GM10266 (cell line): ENCODE measurements at regions not wholly inside any gene's neighbourhood (a gene's known extent, or its start where the extent isn't known, plus 50 kb on each side); places are given as distances from the start of the nearest gene placed in this dataset.
"Not testable (repeated sequence)": the region's sequence is repeated elsewhere in the genome, so short reads cannot be mapped to it uniquely, and the experiment has no call there.

ENCODE experiments used
- DNase-seq: peaks from one replicate; pipeline ENCODE4 v3.0.0; 2012; ENCODE audit errors: extremely low spot score
- CTCF ChIP-seq: IDR thresholded peaks from 2 replicates; pipeline ENCODE4 v1.5.1; 2012; ENCODE audit warnings: mild to moderate bottlenecking, low read depth; ENCODE audit not compliant: control insufficient read depth, insufficient read depth; ENCODE audit errors: missing control alignments

DNA sequence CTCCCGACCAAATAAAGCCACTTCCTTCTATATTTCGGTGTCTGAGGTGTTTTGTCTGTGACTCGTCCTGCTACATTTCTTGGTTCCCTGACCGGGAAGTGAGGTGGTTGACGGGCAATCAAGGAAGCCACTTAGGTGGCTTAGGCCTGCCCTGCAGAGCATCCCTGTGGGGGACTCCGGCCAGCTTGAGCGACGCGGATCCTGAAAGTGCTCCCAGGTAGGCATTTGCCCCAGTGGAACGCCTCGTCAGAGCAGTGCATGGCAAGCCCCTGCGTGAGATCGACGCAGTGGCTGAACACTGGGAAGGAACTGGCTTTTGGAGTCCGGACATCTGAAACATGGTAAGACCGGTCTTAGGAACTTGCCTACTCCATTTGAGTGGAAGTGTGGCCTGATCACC, 157.2 kb upstream of the COX7C start:
- no peak for TF ChIP-seq CTCF
- DNase-seq, result no peak

- TF ChIP-seq CTCF, result no peak
- DNase-seq, result no peak
Observed at GRCh38 chr5:86461169-86461956, 156.4 kb upstream of the COX7C start.

GRCh38 chr5:86463339-86463738, 154.4 kb upstream of the COX7C start:
- TF ChIP-seq CTCF, result no peak
- DNase-seq, result no peak

GRCh38 chr5:86465052-86465838, 152.5 kb upstream of the COX7C start:
- DNase-seq, result no peak
- TF ChIP-seq CTCF, result no peak

- DNase-seq, result not testable (repeated sequence)
Observed at GRCh38 chr5:86466721-86467120, 151.0 kb upstream of the COX7C start.

DNA sequence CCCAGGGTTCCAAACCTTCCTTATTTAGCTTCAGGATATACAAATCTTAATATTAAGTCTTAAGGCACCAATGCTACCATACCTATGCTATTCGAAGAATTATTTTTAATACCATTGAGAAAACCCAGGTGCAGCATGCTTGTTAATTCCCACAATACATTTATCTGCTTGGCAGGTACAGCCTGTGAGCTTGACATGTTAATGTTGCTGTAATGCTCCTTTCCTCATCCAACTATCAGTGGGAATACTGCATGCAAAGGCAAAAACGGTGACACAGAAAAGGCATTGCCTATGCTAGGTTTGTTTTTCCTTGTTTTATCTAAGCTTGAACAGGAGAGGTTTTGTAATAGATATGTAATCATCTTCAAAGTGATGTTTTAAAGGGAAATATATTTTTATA, 135.7 kb upstream of the COX7C start:
- no peak for DNase-seq
- no peak for TF ChIP-seq CTCF

DNA sequence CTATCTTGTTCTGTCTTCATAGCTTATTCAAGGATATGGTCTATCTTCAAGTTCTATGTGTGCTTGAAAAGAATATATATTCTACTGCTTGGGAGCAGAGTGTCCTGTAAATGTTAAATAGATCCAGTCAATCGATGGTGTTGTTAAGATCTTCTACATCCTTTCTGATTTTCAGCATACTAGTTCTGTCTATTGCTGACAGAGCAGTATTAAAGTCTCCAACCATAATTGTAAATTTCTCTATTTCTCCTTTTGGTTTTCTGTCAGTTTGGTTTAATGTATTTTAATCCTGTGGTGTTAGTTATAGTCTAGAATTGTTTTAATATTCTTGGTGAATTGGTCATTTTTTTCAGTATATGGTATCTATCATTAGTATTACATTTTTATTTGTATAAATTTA, 124.0 kb upstream of the COX7C start:
- TF ChIP-seq CTCF, result no peak
- no peak for DNase-seq
